NCI-H226 (cell line): ENCODE measurements at regions not wholly inside any gene's neighbourhood (a gene's known extent, or its start where the extent isn't known, plus 50 kb on each side); places are given as distances from the start of the nearest gene placed in this dataset.

Experiments
- DNase-seq: peaks from one replicate; pipeline ENCODE4 v3.0.0-alpha.2; 2015

DNA sequence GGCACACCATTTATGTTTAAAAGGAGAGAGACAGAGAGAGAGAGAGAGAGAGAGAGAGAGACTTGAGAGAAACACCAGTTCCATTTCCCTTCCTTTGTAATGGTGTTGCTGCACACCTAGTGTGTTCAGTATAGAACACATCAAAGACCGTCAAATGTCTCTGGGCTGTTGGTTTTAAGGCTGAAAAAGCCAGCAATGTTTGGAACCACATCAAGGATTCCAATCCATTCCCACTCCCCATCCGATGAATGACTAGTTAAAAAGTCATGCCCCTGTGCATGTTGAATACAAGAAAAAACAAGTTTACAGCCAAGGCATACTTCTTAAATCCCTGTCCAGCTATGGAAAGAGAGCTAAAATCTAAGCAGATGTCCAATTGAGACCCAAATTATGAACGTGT, 83.0 kb upstream of the IFNE start:
- no peak for DNase-seq

DNA sequence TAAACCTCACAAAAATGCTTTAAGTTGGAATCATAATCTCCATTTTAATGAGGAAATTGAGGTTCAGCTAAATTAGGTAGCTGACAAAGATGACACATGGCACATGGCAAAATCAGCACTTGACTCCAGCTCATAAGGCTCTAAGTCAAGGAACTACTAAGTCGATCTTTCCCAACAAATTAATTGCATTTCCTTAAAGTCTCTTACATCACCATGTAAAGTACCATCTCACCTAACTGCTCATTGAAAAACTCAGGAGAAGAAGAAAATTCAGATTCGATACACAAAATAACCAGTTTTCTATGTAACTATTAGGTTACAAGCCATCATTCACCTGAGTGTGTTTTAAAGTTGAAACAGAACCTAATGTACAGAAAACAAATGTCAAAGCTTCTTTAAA, 85.8 kb upstream of the IFNE start:
- DNase-seq = no peak

DNA sequence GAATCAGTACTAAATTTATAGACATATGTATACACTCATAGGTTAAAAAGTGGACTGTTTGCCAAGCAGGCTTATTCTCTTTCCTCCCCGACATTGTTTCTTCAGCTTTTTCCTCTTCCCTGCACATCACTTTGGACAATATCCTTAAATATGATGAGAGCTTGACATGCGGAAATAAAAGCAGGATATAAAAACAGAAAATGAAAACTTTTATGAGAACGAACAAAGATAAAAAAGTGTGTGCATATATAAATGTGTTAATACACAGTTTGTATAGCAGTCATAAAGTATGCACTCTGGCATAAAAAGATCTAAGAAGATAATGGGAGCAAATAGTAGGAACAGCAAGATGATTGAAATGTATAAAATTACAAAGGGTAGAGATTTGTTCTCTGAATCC, 86.4 kb upstream of the IFNE start:
- no peak for DNase-seq

DNA sequence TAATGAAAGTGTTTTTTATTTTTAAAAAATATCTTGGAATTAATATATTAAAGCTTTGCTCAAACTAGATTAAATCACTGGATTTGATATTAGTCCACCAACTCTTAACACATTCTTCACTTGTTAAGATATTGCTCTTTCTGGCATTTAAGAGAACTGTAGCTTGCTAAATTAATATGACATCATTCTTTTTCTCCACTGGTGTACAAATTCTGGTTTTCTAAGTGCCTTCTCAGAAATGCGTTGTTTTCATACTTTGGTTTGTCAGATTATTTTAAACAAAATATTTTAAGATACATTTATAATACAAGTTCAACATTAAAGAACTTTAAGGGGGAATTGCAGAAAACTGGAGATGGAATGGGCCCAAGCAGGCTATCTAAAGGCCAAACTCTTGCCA, 87.6 kb upstream of the IFNE start:
- DNase-seq = no peak

DNA sequence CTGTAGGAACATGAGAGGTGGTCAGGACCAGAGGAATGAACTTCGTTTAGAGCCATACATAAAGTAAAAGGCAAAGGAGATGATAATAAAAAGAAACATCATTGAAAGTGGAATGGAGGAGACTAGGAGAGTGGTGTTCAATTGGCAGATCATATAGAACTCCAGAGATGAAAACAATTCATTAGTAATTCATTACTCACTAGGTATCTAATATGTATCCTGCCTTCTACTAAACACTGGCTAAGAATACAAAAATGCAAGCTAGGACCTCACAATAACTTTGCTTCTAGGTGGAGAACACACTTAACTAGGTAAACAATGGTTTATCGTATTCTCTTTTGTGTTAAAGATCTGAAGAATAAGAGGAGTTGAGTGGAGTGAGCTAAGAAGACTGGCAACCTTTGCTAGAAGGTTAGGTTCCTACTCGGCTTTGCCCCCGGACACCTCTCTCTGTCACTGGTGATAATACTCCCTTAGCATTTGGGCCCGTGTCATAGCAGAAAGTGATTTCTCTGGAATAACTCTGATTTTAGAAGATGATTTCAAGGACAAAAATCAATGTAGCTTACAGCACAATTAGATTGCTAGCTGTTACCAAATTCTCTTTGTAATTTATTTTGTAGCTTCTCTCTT, 88.6 kb upstream of the IFNE start:
- no peak for DNase-seq

DNA sequence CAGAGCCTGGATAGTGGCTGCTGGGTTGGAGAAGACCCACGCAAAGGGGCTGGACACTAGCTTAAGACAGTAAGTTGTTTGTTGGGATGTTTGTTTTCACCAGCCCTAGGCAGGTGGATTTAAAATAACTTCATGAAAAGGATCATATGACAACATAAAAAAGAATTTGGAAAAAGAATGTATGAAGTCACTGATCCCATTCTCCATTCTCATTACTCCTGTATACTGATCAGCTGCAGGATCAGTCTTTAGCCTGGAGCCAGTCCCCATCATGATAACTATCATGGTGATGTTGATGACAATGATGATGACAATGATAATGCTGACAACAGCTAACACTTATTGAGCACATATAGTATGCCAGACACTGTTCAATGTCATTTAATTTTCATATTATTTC, 92.1 kb upstream of the IFNE start:
- DNase-seq = no peak

DNA sequence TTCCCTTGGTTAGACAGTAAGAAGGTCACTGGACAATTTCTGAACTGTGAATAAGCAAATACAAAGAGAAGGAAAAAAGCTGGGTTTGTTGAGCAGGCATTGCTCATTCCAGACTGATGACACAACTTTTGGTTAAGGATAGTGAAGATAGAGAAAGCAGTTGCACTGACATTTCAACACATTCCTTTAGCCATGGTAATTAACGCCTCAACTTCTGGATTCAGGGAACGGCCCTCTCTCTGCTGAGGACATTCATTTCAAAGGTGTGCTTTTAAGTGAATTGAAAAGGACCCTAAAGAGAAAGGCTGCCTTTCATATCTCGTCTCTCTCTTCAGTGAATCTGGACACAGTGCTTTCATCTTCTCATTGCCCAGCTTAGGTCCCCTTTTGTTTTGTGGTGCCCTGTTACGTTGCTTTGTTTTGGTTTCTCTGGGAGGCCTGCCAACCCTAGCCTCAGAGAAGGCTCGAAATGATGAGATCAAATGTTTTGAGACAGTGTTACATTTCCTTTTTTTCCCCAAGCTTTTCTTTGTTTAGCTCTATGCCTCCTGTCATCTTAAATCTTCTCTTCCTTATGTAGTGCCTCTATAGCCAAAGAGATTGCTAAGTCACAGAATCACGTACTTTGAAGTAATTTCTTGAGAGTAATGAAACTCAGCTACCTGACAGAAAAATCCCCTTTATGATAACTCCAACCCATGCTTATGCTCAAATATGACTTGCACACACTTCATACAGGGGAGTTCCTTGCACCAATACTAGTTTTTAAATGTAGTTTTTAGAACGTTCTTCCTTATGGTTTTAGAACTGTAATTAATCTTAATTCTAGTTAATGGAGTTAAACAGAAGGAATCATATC, 94.4 kb upstream of the IFNE start:
- DNase-seq = peak; percentile 78

DNA sequence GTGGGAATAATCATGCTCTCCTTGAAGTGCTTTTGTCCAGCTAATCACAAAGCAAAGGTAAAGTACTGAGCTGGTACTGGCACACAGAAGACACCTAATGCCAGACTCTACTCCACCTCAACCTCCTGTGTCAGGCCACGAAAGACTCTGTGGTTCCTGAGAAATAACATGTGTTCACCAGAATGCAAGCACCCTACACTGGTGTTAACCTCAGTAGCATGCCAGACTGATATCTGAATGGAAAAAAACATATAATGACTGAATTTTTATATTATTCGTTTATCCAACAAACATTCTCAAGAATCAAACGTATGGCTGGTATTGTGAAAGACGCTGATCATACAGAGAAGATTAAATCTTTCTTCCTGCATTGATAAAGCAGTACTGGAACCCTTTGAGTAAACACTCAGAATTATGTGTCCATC, 97.1 kb upstream of the IFNE start:
- no peak for DNase-seq

DNA sequence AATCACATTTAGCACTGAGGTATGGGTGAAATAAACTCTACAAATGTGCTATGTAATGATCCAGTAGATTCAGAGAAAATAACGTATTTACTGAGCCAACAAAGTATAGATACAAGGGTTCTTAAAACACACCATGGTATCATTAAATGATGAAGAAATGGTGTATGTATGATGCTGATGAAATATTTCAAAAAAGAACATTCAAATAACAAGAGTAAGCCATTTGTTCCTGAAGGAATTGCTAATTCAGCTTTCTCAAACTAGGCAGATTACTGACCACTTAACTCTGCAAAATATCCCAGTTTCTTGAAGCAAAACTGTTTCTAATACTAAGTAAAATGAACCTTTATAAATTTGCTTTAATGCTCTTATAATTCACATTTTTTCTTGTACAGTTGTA, 97.6 kb upstream of the IFNE start:
- no peak for DNase-seq

DNA sequence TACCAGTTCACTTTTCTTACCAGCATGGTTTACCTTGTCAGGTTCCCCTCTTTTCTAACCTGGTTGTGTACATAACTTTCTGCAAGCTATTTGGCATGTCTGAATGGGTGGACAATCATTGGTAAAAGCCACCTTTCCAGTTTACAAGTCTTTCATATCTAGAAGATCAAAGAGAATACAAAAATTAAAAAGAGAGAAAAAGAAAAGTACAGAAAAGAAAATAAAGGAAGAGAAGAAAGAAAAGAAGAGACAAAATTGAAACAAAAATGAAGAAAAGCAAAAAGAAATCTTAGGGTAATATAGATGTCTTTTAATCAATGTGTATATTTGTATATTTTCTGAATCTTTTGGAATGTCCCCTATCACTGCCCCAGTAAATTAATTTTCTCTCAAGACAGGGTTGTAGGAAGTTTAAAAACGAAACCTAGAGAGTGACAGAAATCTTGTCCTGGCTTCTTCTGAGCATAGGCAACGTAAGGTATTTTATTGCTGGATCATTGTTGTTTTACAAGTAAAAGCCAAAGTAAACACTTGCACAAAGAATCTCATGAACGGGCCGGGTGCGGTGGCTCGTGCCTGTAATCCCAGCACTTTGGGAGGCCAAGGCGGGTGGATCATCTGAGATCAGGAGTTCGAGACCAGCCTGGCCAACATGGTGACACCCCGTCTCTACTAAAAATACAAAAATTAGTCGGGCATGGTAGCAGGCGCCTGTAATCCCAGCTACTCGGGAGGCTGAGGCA, 98.7 kb upstream of the IFNE start:
- DNase-seq = no peak

DNA sequence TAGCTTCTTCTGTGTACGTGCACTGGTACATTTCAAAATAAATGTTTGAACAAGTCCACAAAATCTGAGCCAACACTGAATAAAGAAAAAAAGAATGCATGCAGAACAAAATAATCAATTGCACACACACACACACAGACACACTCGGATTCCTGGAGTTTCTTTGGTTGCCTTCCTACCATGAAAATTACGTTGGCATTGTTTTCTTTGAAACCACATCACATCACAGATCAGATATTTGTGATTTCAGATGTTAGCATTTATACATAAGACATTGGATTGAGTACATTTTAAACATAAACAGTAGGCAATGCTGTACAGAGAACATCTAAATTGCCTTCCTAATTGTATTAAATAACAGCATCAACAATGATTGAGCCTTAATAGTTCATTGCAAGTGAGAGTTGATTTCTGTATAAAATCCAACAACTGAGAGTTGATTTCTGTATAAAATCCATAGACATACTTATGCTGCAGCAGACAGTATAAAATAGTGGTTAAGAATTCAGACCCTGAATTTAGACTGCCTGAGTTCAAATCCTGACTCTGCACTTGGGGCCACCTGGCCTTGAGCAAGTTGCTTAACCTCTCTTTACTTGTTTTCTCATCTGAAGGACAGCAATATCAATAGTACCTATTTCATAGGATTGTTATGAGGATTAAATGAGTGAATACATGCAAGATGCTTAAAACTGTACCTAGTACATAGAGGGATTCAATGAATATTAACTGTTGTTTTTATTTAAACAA, 101.7 kb upstream of the IFNE start:
- no peak for DNase-seq

DNA sequence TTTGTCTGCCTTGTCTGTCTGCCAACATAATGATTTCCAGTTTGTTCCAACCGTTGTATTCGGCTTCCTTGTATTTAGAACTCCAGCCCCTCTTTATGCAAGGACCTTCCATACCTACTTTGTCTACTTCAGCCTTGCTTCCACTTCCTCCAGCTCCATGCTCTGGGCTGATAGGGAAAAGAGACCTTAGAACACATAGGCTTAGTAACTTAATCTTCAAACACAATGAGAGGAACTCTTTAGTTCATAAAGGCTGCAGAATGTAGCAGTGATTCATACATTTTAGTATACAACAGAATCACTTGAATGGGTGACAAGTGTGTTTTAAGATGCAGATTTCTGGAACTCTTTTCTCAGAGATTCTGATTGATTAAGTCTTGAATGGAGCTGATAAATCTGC, 102.8 kb upstream of the IFNE start:
- no peak for DNase-seq

DNA sequence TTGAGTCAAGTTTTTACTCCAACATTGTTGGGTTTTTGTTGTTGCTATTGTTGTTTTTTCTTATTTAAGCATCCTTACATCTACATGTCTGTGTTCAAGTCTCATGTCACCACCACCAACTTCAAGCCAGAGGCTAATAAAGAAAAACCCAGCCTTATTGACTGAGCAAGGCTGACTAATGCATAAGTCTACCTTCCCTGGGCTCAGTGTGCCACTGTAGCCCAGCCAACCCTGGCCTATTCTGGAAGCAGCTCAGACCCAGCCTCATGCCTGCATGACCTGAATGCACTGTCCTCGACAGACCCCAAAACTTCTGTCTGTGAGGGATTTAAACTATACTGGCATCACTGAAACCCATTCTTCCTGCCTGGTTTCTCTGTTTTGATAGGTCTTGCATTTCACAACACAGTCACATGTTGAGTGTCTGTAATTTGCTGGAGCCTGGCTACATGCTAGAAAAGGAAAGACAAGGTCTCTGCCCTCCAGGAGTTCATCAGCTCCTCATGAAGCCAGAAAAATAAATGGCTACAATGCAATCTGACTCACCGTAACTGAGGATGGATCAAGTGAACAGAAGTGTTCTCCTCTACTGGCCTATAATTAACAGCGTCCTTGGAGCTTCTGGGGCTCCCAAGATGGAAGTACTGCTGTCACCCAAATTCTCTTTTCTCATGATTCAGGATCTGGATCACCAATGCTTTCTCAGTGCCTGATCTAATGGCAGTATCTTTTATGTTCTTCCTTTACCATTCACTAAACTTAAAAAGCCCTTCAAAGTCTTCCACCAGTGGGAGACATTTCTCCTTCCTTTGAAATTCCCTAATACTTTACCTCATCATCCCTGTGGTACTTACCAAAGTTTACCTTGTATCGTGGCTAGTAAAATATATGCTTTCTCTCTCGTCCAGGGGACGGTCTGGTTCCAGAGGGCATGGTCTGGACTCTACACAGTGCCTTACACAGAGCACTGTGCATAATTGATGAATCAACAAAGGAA, 103.9 kb upstream of the IFNE start:
- no peak for DNase-seq

DNA sequence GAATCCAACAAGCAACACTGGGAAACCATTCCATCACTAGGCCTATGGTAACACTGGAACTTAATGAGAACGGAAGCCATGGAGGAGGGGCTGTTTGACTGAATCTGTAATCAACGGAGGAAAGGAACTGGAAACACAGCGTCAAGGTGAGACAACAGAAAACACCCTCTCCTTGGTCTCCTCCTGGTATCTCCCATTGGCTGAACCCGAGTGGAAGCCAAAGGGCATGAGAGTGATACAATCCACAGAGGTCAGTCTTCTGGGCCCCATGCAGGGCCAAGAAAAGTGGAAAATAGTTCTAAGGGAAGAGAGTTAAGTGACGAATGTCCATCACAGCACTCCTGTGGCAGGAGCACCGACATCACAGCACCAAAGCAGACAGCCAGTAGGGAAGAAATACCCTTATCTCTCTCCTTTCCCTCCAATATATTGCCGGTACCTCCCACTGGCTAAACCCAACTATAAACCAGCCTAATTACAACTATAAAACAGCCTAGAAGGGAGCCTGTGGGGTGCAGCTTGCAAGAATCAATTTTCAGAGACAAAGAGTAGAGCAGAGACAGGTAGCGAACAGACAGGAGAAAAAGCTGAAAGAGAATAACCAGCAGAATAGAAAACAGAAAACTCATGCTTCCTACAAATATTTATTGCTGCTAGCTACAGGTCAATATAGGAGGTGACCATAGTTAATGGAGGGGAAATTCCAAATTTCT, 107.4 kb upstream of the IFNE start:
- no peak for DNase-seq

DNA sequence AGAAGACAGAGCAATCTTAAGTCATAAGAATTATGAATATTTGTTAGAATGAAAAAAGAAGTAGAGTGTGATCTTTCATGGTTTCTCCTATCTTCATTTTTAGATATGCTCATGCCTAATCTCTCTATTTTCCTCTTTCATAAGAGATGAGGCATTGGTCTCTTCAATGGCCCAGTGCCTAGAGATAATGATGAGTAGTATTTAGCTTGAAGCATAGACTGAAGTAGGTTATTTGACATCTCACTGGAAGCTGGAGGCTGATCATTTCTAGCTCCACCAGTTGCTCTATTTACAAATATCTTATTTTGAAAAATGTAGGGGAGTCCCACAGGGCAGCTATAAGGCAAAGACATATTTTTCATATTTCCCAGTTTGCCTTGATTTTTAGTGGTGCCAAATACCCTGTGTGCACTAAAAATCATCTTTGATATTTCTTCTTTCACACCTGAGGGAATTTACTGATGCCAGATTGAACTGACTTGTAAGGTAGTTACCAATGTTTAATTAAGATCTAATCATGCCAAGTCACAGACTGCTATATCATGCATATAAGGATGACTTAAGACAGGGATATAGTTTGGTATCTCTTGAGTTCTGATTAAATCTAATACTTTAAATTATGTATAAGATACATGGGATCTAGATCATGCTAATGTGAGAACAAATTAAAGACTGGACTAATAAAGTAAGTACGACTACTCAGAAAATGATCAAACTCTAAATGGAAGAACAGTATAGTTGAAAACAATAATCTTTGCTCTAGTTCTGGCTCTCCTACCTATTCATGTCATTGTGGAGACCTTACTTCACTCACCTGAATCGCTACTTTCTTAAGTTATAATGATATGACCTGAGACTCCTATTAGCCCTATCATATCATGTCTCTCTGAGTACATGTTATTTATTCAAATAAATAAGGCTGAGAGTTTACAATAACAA, 108.2 kb upstream of the IFNE start:
- peak; percentile 54 for DNase-seq

DNA sequence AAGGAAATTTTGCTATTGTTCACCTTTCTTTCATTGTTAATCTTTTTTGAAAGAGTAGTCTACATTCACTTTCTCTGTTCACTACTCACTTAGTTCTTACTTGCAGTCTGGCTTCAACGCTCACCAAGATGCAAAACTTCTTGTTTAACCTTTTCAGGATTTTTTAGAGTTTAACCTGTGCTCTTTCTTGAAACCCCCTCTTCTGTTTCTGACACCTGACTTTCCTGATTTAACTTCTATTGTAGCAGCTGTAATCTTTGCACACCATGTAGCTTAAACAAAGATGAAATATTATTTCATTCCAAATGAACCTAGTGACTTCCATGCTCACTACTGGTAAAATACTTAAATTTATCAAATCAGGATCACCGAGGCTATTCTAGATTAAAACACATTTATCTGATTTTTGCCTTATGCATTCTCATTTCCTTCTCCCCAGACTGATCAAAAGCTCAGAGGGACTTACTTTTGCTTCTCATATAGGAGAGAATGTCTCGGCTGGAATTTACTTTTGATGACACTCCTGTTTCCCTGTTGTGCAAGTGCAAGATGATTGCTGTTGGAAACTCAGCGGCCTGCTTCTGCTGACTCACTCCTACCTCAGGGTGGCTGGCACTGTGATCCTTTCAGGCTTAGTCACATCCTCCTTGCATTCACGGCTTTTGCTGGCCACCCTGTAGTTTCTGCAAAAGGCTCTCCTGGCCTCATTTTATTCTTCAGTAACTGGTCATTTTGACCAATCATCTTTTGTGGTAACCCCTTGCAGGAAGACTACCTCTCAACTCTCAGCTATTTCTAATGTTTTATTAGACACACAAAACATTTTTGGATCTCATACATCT, 109.3 kb upstream of the IFNE start:
- DNase-seq = peak; percentile 81

DNA sequence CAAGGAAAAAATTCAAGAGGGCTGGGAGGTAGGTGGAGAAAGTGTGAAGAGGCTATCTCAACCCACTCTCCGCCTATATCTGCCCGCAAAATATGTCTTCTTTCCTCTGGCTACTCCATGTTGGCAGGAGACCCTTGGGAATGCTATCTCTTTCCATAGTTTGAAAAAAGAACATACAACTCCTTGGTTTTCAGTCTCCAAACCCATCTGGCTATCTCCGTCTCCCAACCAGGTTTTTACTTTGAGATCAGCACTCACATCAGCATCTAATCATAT, 109.9 kb upstream of the IFNE start:
- no peak for DNase-seq

DNA sequence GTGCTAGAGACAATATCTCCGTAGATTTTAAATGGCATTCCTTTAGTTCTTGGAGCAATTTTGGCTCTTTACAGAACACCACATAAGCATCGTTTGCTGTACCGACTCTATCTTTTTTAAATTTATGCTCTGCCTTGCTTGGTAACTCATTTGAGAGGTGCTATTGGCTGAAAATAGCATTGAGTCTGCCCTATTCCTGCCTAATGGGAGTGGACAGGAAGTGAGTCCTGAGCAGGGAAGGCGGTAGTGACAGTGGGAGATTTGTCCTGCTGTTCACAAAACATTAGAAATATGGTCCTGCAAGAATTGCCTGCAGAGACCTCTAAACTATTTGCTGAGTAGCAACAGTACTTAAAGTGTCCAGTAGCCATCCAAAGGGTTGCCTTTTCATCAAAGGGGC, 115.2 kb upstream of the IFNE start:
- no peak for DNase-seq

DNA sequence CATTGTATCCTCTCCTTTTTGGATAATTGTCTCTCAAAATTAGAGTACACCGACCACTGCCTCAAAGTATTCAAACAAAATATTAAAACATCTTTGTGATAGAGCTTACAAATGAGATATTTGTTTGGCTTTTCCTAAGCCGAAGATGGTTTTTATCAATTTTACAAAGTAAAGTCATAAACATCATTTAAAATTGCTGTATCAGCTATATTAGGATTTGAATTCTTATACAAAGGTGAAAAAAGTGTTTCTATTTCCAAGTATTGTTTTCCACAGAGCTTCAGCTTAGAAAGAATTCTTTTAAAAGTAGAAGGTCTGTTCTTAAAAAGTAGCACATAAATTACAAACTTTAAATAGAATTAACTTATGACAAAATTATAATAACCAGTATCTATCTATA, 116.6 kb upstream of the IFNE start:
- DNase-seq = no peak
